H1 (cell line): ENCODE measurements at regions not wholly inside any gene's neighbourhood (a gene's known extent, or its start where the extent isn't known, plus 50 kb on each side); places are given as distances from the start of the nearest gene placed in this dataset.

ENCODE experiments used
- CTCF ChIA-PET: fragments of 300-600 bp; sonication (Branson Sonifier 250); formaldehyde crosslinking; loops from one replicate; lab custom pipeline; 2021; ENCODE audit not compliant: partially characterized antibody; lab: Charles Lee
- POLR2A ChIA-PET: fragments of 300-600 bp; sonication (Branson Sonifier 250); formaldehyde crosslinking; loops from one replicate; lab custom pipeline; 2021; ENCODE audit warnings: inconsistent platforms; ENCODE audit not compliant: partially characterized antibody; lab: Charles Lee
- DNase-seq, 2 experiments: peaks; one replicate each; pipeline versions ENCODE4 v3.0.0 to v3.0.0-alpha.2; 2010 to 2022; ENCODE audit warnings: low spot score in 2 of 2, low read depth in 1 of 2, mixed read lengths in 1 of 2
- FAIRE-seq: peaks from 2 replicates; lab custom pipeline; 2011; peaks lifted over from hg19 to GRCh38; lab: Jason Lieb, UNC
- H2AFZ ChIP-seq: 2 replicates; pipeline ENCODE4 v1.8.1; 2012; ENCODE audit warnings: low read length, inconsistent platforms
- H2AK5ac ChIP-seq: 2 replicates; pipeline ENCODE4 v1.6.1; 2013; ENCODE audit warnings: low read depth, low read length
- H2BK120ac ChIP-seq: replicated peaks from 2 replicates; pipeline ENCODE3; 2013; ENCODE audit warnings: low read depth, low read length, inconsistent platforms
- H2BK12ac ChIP-seq: 2 replicates; pipeline ENCODE4 v1.6.1; 2013; ENCODE audit warnings: low read depth, low read length
- H2BK15ac ChIP-seq: 2 replicates; pipeline ENCODE4 v1.6.1; 2013; ENCODE audit warnings: low read length
- H2BK20ac ChIP-seq: 2 replicates; pipeline ENCODE4 v1.6.1; 2013; ENCODE audit warnings: low read length
- H2BK5ac ChIP-seq: 2 replicates; pipeline ENCODE4 v1.6.1; 2013; ENCODE audit warnings: low read depth, low read length
- H3K14ac ChIP-seq: 2 replicates; pipeline ENCODE4 v1.6.1; 2013; ENCODE audit warnings: inconsistent platforms; ENCODE audit not compliant: insufficient read length
- H3K18ac ChIP-seq: 2 replicates; pipeline ENCODE4 v1.6.1; 2013; ENCODE audit warnings: low read length; ENCODE audit errors: extremely low read depth
- H3K23ac ChIP-seq: 2 replicates; pipeline ENCODE4 v1.6.1; 2013; ENCODE audit warnings: inconsistent platforms; ENCODE audit not compliant: insufficient read length
- H3K23me2 ChIP-seq: 2 replicates; pipeline ENCODE4 v1.6.1; 2013; ENCODE audit warnings: low read depth, low read length
- H3K27ac ChIP-seq: 2 replicates; pipeline ENCODE4 v1.6.1; 2011; ENCODE audit warnings: low read depth, low read length, inconsistent platforms
- H3K27me3 ChIP-seq, 4 experiments: replicated peaks in 1 of 4; 1 replicate in 1 of 4; 2 replicates in 3 of 4; pipeline versions ENCODE4 v1.6.1 to v1.8.1; 2011 to 2013; ENCODE audit warnings: low read length in 3 of 4, mild to moderate bottlenecking in 3 of 4, inconsistent platforms in 2 of 4, mixed read lengths in 2 of 4, moderate library complexity in 1 of 4; ENCODE audit not compliant: control insufficient read depth in 3 of 4, insufficient read depth in 3 of 4; ENCODE audit errors: extremely low read depth in 1 of 4
- H3K36me3 ChIP-seq, 4 experiments: 2 replicates each; pipeline versions ENCODE4 v1.6.1 to v1.8.1; 2011 to 2013; ENCODE audit warnings: mild to moderate bottlenecking in 4 of 4, low read length in 3 of 4, moderate library complexity in 2 of 4, control low read depth in 1 of 4, inconsistent platforms in 1 of 4; ENCODE audit not compliant: insufficient read depth in 4 of 4, control insufficient read depth in 2 of 4
- H3K4ac ChIP-seq: replicated peaks from 2 replicates; pipeline ENCODE3; 2013; ENCODE audit warnings: low read length, low read depth, mixed read lengths, inconsistent platforms; ENCODE audit not compliant: insufficient read length
- H3K4me1 ChIP-seq, 4 experiments: replicated peaks in 1 of 4; 1 replicate in 1 of 4; 2 replicates in 3 of 4; pipeline versions ENCODE4 v1.6.1 to v1.8.1; 2011 to 2013; ENCODE audit warnings: low read length in 3 of 4, inconsistent platforms in 2 of 4, mixed read lengths in 1 of 4; ENCODE audit not compliant: insufficient read depth in 4 of 4, control insufficient read depth in 3 of 4
- H3K4me2 ChIP-seq, 2 experiments: 2 replicates each; pipeline versions ENCODE4 v1.6.1 to v1.8.1; 2011 to 2013; ENCODE audit warnings: low read depth in 2 of 2, low read length in 2 of 2, control low read depth in 1 of 2, inconsistent platforms in 1 of 2, mild to moderate bottlenecking in 1 of 2; ENCODE audit not compliant: insufficient read depth in 1 of 2
- H3K4me3 ChIP-seq, 4 experiments: fragments of 200-600, 300-600 bp in 1 of 4; sonication (generic), shearing (Covaris generic), sonication (Bioruptor Twin) in 1 of 4; 2 replicates each; pipeline versions ENCODE4 v1.5.1 to v1.8.1; 2011 to 2016; ENCODE audit warnings: low read length in 4 of 4, low read depth in 3 of 4, control low read depth in 2 of 4, inconsistent platforms in 2 of 4, mild to moderate bottlenecking in 2 of 4, mixed read lengths in 1 of 4, moderate library complexity in 1 of 4; ENCODE audit not compliant: insufficient read depth in 2 of 4; ENCODE audit errors: extremely low read depth in 1 of 4
- H3K56ac ChIP-seq: replicated peaks from 2 replicates; pipeline ENCODE3; 2013; ENCODE audit warnings: low read depth, mild to moderate bottlenecking, mixed read lengths, low read length, inconsistent platforms; ENCODE audit not compliant: insufficient read length
- H3K79me1 ChIP-seq: 2 replicates; pipeline ENCODE4 v1.6.1; 2013; ENCODE audit warnings: low read depth, low read length, control low read depth
- H3K79me2 ChIP-seq, 2 experiments: 2 replicates each; pipeline versions ENCODE4 v1.6.1 to v1.8.1; 2012 to 2013; ENCODE audit warnings: low read length in 2 of 2, mild to moderate bottlenecking in 2 of 2, inconsistent platforms in 1 of 2; ENCODE audit not compliant: insufficient read depth in 2 of 2, control insufficient read depth in 1 of 2
- H3K9ac ChIP-seq, 4 experiments: replicated peaks in 1 of 4; 1 replicate in 1 of 4; 2 replicates in 3 of 4; pipeline versions ENCODE4 v1.6.1 to v1.8.1; 2011 to 2013; ENCODE audit warnings: low read depth in 3 of 4, low read length in 3 of 4, control low read depth in 2 of 4, mild to moderate bottlenecking in 2 of 4, moderate library complexity in 2 of 4, inconsistent platforms in 1 of 4; ENCODE audit errors: extremely low read depth in 1 of 4
- H3K9me3 ChIP-seq, 2 experiments: 2 replicates each; pipeline versions ENCODE4 v1.6.1 to v1.8.1; 2012 to 2013; ENCODE audit warnings: mild to moderate bottlenecking in 2 of 2, moderate library complexity in 2 of 2, control low read depth in 1 of 2, inconsistent platforms in 1 of 2, low read depth in 1 of 2, low read length in 1 of 2, mixed read lengths in 1 of 2; ENCODE audit not compliant: insufficient read depth in 2 of 2
- H4K20me1 ChIP-seq, 2 experiments: replicated peaks in 1 of 2; 2 replicates each; pipeline versions ENCODE3 to v1.8.1; 2011 to 2013; ENCODE audit warnings: inconsistent platforms in 2 of 2, low read length in 2 of 2, mild to moderate bottlenecking in 1 of 2; ENCODE audit not compliant: insufficient read depth in 2 of 2, control insufficient read depth in 1 of 2
- H4K5ac ChIP-seq: 2 replicates; pipeline ENCODE4 v1.6.1; 2013; ENCODE audit warnings: low read length, low read depth, mixed read lengths, inconsistent platforms; ENCODE audit not compliant: insufficient read length
- H4K8ac ChIP-seq: 2 replicates; pipeline ENCODE4 v1.8.0; 2013; ENCODE audit warnings: mild to moderate bottlenecking, moderate library complexity, low read length, inconsistent platforms; ENCODE audit not compliant: insufficient read depth; ENCODE audit errors: extremely low read depth
- H4K91ac ChIP-seq: replicated peaks from 2 replicates; pipeline ENCODE3; 2013; ENCODE audit warnings: low read length, mixed read lengths, inconsistent platforms; ENCODE audit not compliant: insufficient read length
- BACH1 ChIP-seq: IDR thresholded peaks from 2 replicates; pipeline ENCODE4 v1.6.1; 2012; ENCODE audit warnings: low read length, improper control_type of control experiment
- EGR1 ChIP-seq: IDR thresholded peaks from 2 replicates; pipeline ENCODE4 v1.6.1; 2011; ENCODE audit warnings: low read depth, low read length, borderline replicate concordance
- FOSL1 ChIP-seq: IDR thresholded peaks from 2 replicates; pipeline ENCODE4 v1.6.1; 2011; ENCODE audit warnings: mild to moderate bottlenecking, low read depth, low read length, moderate library complexity; ENCODE audit not compliant: insufficient read depth
- GTF2F1 ChIP-seq: IDR thresholded peaks from 2 replicates; pipeline ENCODE4 v1.6.1; 2012; ENCODE audit warnings: low read depth, low read length, improper control_type of control experiment, borderline replicate concordance
- HDAC6 ChIP-seq: IDR thresholded peaks from one replicate; pipeline ENCODE4 v1.7.1; 2012; ENCODE audit warnings: low read depth, mild to moderate bottlenecking, inconsistent platforms, low read length, moderate library complexity
- JUND ChIP-seq: IDR thresholded peaks from 2 replicates; pipeline ENCODE4 v1.6.1; 2011; ENCODE audit warnings: mild to moderate bottlenecking, improper control_type of control experiment, low read length
- KDM1A ChIP-seq: fragments of 200-600, 300-600 bp; sonication (generic); IDR thresholded peaks from 2 replicates; pipeline ENCODE4 v1.7.1; 2016; ENCODE audit warnings: mild to moderate bottlenecking, low read length, borderline replicate concordance
- NRF1 ChIP-seq: IDR thresholded peaks from 2 replicates; pipeline ENCODE4 v1.6.1; 2011; ENCODE audit warnings: mild to moderate bottlenecking, low read depth, low read length, improper control_type of control experiment
- POLR2AphosphoS5 ChIP-seq: IDR thresholded peaks from 2 replicates; pipeline ENCODE4 v1.6.1; 2011; ENCODE audit warnings: low read depth, low read length
- RNF2 ChIP-seq: fragments of 200-900, 300-1000 bp; sonication (generic); IDR thresholded peaks from 2 replicates; pipeline ENCODE4 v1.7.1; 2016; ENCODE audit warnings: borderline replicate concordance, low read depth, mild to moderate bottlenecking, antibody characterized with exemption, low read length; ENCODE audit not compliant: poor library complexity, severe bottlenecking; ENCODE audit errors: missing control alignments
- SIX5 ChIP-seq: IDR thresholded peaks from 2 replicates; pipeline ENCODE4 v1.6.1; 2011; ENCODE audit warnings: mild to moderate bottlenecking, low read depth, low read length
- SRF ChIP-seq: IDR thresholded peaks from 2 replicates; pipeline ENCODE4 v1.6.1; 2011; ENCODE audit warnings: mild to moderate bottlenecking, low read depth, low read length, moderate library complexity
- TBP ChIP-seq: IDR thresholded peaks from 2 replicates; pipeline ENCODE4 v1.6.1; 2011; ENCODE audit warnings: low read depth, low read length, improper control_type of control experiment
- YY1 ChIP-seq: IDR thresholded peaks from 2 replicates; pipeline ENCODE4 v1.6.1; 2011; ENCODE audit warnings: low read depth, mild to moderate bottlenecking, low read length
- WGBS, 2 experiments: shearing (Covaris generic) in 1 of 2; methylation state at CpG; one replicate each; pipeline versions ENCODE4 v1.1.6 to v1.1.7; 2013 to 2015; ENCODE audit warnings: low lambda C conversion rate in 2 of 2, mixed read lengths in 2 of 2, inconsistent platforms in 1 of 2, low coverage in 1 of 2, missing lambda C conversion rate in 1 of 2; ENCODE audit not compliant: insufficient replicate concordance in 2 of 2, insufficient coverage in 1 of 2, insufficient read length in 1 of 2; ENCODE audit errors: extremely low coverage in 1 of 2, missing lambda C conversion rate in 1 of 2; 5-methylcytosine and 5-hydroxymethylcytosine counted together
- TF ChIP-seq, protein P1 (sequence below): IDR thresholded peaks from 2 replicates; pipeline ENCODE4 v1.6.1; 2012; ENCODE audit warnings: inconsistent platforms

DNA sequence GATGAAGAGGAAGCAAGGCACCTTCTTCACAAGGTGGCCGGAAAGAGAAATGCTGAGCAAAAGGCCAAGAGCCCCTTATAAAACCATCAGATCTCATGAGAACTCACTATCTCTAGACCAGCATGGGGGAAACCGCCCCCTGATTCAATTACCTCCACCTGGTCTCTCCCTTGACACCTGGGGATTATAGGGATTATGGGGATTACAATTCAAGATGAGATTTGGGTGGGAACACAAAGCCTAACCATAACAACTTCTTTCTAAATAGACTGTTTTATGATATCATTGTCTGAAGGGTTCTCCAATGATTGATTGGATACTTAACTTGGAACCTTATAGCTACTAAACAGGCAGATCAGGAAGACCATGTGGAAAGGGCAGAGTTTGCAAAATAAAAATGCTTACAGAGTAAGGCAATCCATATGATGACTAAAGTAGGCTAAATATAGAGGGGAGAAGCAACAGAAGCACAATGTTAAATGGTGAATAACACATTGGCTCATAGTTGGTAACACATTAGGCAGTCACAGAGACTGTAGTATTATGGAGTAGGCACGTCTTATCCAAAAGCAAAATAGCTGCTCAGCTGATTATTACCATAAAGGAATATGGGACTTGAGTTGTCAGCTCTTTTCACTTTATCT is 179.0 kb downstream of the BARD1 start:
- no peak overlapping the region for H2BK15ac ChIP-seq
- no peak overlapping the region for H4K8ac ChIP-seq
- no peak overlapping the region for H2AK5ac ChIP-seq
- no peak overlapping the region for H2BK5ac ChIP-seq
- H3K36me3 ChIP-seq = no peaks in the 10 kb centered on the region
- H3K56ac ChIP-seq = no peak overlapping the region
- H4K5ac ChIP-seq = no peak overlapping the region
- POLR2A ChIA-PET = no interaction called here
- WGBS, 2 experiments = 89% methylated on average over 3 of the region's 3 CpGs; no CpG with 5 or more reads in 1 of the 2 experiments
- H3K4me1 ChIP-seq = no peaks in the 10 kb centered on the region
- no peak overlapping the region for H2BK20ac ChIP-seq
- H3K18ac ChIP-seq = no peak overlapping the region
- H3K23ac ChIP-seq = no peak overlapping the region
- H3K14ac ChIP-seq = no peak overlapping the region
- H3K79me1 ChIP-seq = no peaks in the 10 kb centered on the region
- H3K9ac ChIP-seq = no peak overlapping the region
- H3K4me3 ChIP-seq = no peak overlapping the region
- no peak overlapping the region for H2AFZ ChIP-seq
- no peak overlapping the region for H4K91ac ChIP-seq
- H3K9me3 ChIP-seq = no peaks in the 10 kb centered on the region
- no peak overlapping the region for H3K4me2 ChIP-seq
- H4K20me1 ChIP-seq = no peaks in the 10 kb centered on the region
- no peak overlapping the region for H3K27ac ChIP-seq
- no peak overlapping the region for H2BK12ac ChIP-seq
- no peaks in the 10 kb centered on the region for H3K79me2 ChIP-seq
- no peaks in the 10 kb centered on the region for H3K27me3 ChIP-seq
- no peaks in the 10 kb centered on the region for H3K23me2 ChIP-seq
- H2BK120ac ChIP-seq = no peak overlapping the region
- DNase-seq (no peak), FAIRE-seq (no peak)
- CTCF ChIA-PET = interaction anchor here (0.6 kb wide), 1 partner anchor 320 kb away, joined by 3 read pairs; no protein-coding TSS in a partner anchor
- no peak overlapping the region for H3K4ac ChIP-seq
- TF ChIP-seq BACH1 (no peak), TBP (no peak), RNF2 (no peak), SRF (no peak), JUND (no peak), POLR2AphosphoS5 (no peak), EGR1 (no peak), YY1 (no peak), KDM1A (no peak), FOSL1 (no peak), NRF1 (no peak), SIX5 (no peak), GTF2F1 (no peak), HDAC6 (no peak)
- TF ChIP-seq, protein P1, sequence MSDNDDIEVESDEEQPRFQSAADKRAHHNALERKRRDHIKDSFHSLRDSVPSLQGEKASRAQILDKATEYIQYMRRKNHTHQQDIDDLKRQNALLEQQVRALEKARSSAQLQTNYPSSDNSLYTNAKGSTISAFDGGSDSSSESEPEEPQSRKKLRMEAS = no peak
